Panc1 (cell line): ENCODE measurements at regions not wholly inside any gene's neighbourhood (a gene's known extent, or its start where the extent isn't known, plus 50 kb on each side); places are given as distances from the start of the nearest gene placed in this dataset.

ENCODE experiments used
- ATAC-seq: fragments of 200-7000 bp; cut with Tn5 transposase; 2 replicates; pipeline ENCODE4 v1.9.1; 2020; ENCODE audit warnings: mild to moderate bottlenecking, moderate library complexity
- BruUV-seq: library from RNA; stranded (reverse); fragments of 400-500 nt; replicated peaks from 2 replicates; lab custom pipeline; 2021; lab: Mats Ljungman, UMichigan
- CTCF ChIA-PET: fragments of 300-600 bp; sonication (Branson Sonifier 250); formaldehyde crosslinking; loops from one replicate; lab custom pipeline; 2022; ENCODE audit warnings: antibody characterized with exemption; lab: Charles Lee
- POLR2A ChIA-PET: fragments of 300-600 bp; sonication (Branson Sonifier 250); formaldehyde crosslinking; loops from one replicate; lab custom pipeline; 2022; ENCODE audit warnings: antibody characterized with exemption; lab: Charles Lee
- DNase-seq: peaks from one replicate; pipeline ENCODE4 v3.0.0-alpha.2; 2010; ENCODE audit warnings: low read depth, low spot score
- H3K27ac ChIP-seq: 2 replicates; pipeline ENCODE4 v1.5.1; 2011; ENCODE audit warnings: mild to moderate bottlenecking, low read length, inconsistent platforms
- H3K27me3 ChIP-seq: fragments of 200-500 bp; sonication (Bioruptor generic); 2 replicates; pipeline ENCODE4 v1.6.0; 2014; ENCODE audit warnings: low read length, inconsistent platforms; ENCODE audit not compliant: control insufficient read depth, insufficient read depth
- H3K36me3 ChIP-seq: fragments of 200-500 bp; sonication (Bioruptor generic); 2 replicates; pipeline ENCODE4 v1.5.1; 2014; ENCODE audit warnings: inconsistent platforms, mild to moderate bottlenecking, low read length, moderate library complexity; ENCODE audit not compliant: control insufficient read depth, insufficient read depth
- H3K4me1 ChIP-seq: 2 replicates; pipeline ENCODE4 v1.5.1; 2011; ENCODE audit warnings: inconsistent platforms, mild to moderate bottlenecking, low read length, moderate library complexity; ENCODE audit not compliant: control insufficient read depth, insufficient read depth
- H3K4me3 ChIP-seq, 2 experiments: 2 replicates each; pipeline ENCODE4 v1.5.1; 2011 to 2012; ENCODE audit warnings: low read depth in 2 of 2, low read length in 2 of 2, mild to moderate bottlenecking in 2 of 2, inconsistent platforms in 1 of 2, moderate library complexity in 1 of 2
- H3K9me3 ChIP-seq: fragments of 200-500 bp; sonication (Bioruptor generic); 2 replicates; pipeline ENCODE4 v1.5.1; 2014; ENCODE audit warnings: low read depth, mild to moderate bottlenecking, inconsistent platforms, low read length, moderate library complexity; ENCODE audit not compliant: control insufficient read depth, insufficient read depth
- POLR2AphosphoS5 ChIP-seq: IDR thresholded peaks from 2 replicates; pipeline ENCODE4 v1.6.1; 2012; ENCODE audit warnings: mild to moderate bottlenecking, low read depth, low read length, moderate library complexity
- SIN3A ChIP-seq: IDR thresholded peaks from 2 replicates; pipeline ENCODE4 v1.6.1; 2012; ENCODE audit warnings: low read depth, mild to moderate bottlenecking, low read length, moderate library complexity, borderline replicate concordance; ENCODE audit not compliant: insufficient read depth
- TCF7L2 ChIP-seq: IDR thresholded peaks from 2 replicates; pipeline ENCODE4 v1.6.1; 2011; ENCODE audit warnings: mild to moderate bottlenecking, low read depth, low read length, inconsistent platforms
- in situ Hi-C: cut with HindIII; loops from 2 replicates; pipeline ENCODE4 v1.10.0; 2016; ENCODE audit warnings: low sequenced_read_pairs, low pct_unique_long_range_greater_than_20kb
- intact Hi-C: fragments of 100-400 bp; cut with micrococcal nuclease; formaldehyde crosslinking; loops from one replicate; pipeline ENCODE4 v1.10.0; 2022; ENCODE audit not compliant: unreplicated experiment
- TF ChIP-seq, protein P1 (sequence below), 2 experiments: IDR thresholded peaks; 2 replicates each; pipeline ENCODE4 v1.6.1; 2011 to 2012; ENCODE audit warnings: low read depth in 2 of 2, control low read depth in 1 of 2, low read length in 1 of 2, mild to moderate bottlenecking in 1 of 2, moderate library complexity in 1 of 2; ENCODE audit not compliant: insufficient read depth in 1 of 2
- TF ChIP-seq, protein P2 (sequence below): fragments of 450-650 bp; IDR thresholded peaks from 2 replicates; pipeline ENCODE4 v1.5.1; 2017; ENCODE audit warnings: mild to moderate bottlenecking

DNA sequence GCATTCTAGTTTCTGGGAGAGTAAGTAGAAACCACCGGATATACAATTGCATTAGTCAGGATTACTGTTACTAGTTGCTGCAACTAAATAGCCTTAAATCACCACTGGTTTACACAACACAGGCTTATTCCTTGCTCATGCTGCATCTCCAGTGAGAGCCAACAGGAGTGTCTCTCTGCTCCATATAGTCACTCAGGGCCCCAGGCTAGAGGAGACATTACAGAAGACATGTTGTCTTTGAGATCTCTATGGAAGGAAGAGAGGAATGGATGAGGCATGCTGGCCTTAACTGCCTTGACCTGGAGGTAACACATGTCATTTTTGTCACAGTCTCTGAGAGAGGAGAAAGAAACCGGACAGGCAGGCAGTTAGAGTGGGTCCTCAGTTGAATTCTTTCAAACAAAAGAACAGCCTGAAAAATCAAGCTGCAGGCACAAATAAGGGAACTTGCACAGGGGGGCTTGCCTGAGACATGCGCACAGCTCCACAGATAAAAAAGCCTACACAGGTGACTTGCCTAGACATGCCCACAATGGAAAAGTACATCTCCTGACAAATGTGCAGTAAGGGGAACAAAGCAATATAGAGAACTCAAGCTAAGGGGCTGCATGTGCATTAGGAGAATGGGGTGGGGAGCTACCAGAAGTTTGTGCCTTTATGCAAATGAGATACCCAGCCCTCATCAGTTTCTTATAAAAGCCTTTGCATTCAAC is 348.0 kb downstream of the TYW1 start:
- no peak overlapping the region for H3K4me3 ChIP-seq
- H3K9me3 ChIP-seq: peaks cover 7% of the 10 kb centered on the region; the same call in 1 of the 2 replicates
- intact Hi-C loops (no loop called here), in situ Hi-C loops (no loop called here)
- H3K27ac ChIP-seq: no peak overlapping the region
- BruUV-seq: TSS peak; percentile 23
- DNase-seq (no peak), ATAC-seq (no peak)
- no peaks in the 10 kb centered on the region for H3K27me3 ChIP-seq
- TF ChIP-seq TCF7L2: no peak
- TF ChIP-seq, protein P1, sequence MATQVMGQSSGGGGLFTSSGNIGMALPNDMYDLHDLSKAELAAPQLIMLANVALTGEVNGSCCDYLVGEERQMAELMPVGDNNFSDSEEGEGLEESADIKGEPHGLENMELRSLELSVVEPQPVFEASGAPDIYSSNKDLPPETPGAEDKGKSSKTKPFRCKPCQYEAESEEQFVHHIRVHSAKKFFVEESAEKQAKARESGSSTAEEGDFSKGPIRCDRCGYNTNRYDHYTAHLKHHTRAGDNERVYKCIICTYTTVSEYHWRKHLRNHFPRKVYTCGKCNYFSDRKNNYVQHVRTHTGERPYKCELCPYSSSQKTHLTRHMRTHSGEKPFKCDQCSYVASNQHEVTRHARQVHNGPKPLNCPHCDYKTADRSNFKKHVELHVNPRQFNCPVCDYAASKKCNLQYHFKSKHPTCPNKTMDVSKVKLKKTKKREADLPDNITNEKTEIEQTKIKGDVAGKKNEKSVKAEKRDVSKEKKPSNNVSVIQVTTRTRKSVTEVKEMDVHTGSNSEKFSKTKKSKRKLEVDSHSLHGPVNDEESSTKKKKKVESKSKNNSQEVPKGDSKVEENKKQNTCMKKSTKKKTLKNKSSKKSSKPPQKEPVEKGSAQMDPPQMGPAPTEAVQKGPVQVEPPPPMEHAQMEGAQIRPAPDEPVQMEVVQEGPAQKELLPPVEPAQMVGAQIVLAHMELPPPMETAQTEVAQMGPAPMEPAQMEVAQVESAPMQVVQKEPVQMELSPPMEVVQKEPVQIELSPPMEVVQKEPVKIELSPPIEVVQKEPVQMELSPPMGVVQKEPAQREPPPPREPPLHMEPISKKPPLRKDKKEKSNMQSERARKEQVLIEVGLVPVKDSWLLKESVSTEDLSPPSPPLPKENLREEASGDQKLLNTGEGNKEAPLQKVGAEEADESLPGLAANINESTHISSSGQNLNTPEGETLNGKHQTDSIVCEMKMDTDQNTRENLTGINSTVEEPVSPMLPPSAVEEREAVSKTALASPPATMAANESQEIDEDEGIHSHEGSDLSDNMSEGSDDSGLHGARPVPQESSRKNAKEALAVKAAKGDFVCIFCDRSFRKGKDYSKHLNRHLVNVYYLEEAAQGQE (IDR thresholded peaks at IDR 0.05; ENCODE audit: insufficient read depth in 1 of 2, low read depth in 2 of 2, low read length in 1 of 2): no peak
- TF ChIP-seq, protein P2, sequence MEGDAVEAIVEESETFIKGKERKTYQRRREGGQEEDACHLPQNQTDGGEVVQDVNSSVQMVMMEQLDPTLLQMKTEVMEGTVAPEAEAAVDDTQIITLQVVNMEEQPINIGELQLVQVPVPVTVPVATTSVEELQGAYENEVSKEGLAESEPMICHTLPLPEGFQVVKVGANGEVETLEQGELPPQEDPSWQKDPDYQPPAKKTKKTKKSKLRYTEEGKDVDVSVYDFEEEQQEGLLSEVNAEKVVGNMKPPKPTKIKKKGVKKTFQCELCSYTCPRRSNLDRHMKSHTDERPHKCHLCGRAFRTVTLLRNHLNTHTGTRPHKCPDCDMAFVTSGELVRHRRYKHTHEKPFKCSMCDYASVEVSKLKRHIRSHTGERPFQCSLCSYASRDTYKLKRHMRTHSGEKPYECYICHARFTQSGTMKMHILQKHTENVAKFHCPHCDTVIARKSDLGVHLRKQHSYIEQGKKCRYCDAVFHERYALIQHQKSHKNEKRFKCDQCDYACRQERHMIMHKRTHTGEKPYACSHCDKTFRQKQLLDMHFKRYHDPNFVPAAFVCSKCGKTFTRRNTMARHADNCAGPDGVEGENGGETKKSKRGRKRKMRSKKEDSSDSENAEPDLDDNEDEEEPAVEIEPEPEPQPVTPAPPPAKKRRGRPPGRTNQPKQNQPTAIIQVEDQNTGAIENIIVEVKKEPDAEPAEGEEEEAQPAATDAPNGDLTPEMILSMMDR: no peak
- TF ChIP-seq POLR2AphosphoS5: no peak
- TF ChIP-seq SIN3A: no peak
- CTCF ChIA-PET: no interaction called here
- no peaks in the 10 kb centered on the region for H3K36me3 ChIP-seq
- POLR2A ChIA-PET: no interaction called here
- H3K4me1 ChIP-seq: no peaks in the 10 kb centered on the region

DNA sequence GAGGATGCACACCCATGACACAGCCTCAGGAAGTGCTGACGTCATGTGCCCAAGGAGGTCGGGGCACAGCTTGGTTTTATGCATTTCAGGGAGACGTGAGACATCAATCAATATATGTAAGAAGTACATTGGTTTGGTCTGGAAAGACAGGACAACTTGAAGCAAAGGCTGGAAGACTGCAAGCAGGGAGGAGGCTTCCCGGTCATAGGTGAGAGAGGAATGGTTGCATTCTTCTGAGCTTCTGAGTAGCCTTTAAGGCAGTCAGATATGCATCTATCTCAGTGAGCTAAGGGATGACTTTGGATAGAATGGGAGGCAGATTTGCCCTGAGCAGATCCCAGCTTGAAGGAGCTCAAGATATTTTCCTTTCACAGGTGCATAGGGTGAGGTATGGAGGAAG is 349.5 kb downstream of the TYW1 start:
- BruUV-seq: no TSS peak
- Histone ChIP-seq H3K36me3 (no peaks in the 10 kb centered on the region), H3K27me3 (no peaks in the 10 kb centered on the region), H3K9me3 (peaks cover 7% of the 10 kb centered on the region; the same call in 1 of the 2 replicates), H3K27ac (no peak overlapping the region), H3K4me1 (no peaks in the 10 kb centered on the region), H3K4me3 (no peak overlapping the region)
- DNase-seq (no peak), ATAC-seq (no peak)
- ChIA-PET POLR2A (interaction anchor here (0.6 kb wide), 1 partner anchor 685 kb away, joined by 3 read pairs; no protein-coding TSS in a partner anchor), CTCF (no interaction called here)
- TF ChIP-seq TCF7L2 (no peak), SIN3A (no peak), POLR2AphosphoS5 (no peak)
- TF ChIP-seq, protein P1 (IDR thresholded peaks at IDR 0.05; ENCODE audit: insufficient read depth in 1 of 2, low read depth in 2 of 2, low read length in 1 of 2): no peak
- TF ChIP-seq, protein P2: no peak
- intact Hi-C loops (no loop called here), in situ Hi-C loops (no loop called here)
